ENCODE measurements at regions not wholly inside any gene's neighbourhood (a gene's known extent, or its start where the extent isn't known, plus 50 kb on each side); places are given as distances from the start of the nearest gene placed in this dataset.

DNA sequence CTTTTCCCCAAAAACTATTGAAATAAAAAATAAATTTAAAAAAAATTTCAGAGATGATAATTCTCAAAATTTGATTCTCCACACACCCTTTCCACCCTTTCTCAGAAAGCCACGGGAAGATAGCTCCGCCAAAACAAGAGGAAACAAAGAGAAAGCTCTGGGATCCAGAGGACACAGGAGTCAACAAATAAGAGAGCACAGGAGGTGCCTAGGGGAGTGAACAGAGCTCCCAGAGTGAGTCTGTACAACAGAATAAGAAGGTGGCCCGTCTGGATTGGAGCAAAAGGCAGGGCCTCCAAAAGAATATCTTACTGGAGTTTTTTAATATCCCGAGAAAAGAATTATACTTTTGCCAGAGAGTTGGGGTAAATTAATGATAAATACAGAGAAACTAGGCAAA lies 96.3 kb upstream of the DRD2 start:
- no peak overlapping the region for H3K27ac Mint-ChIP-seq
- intact Hi-C loops (cut with micrococcal nuclease), result no loop called here
- Histone ChIP-seq H3K27ac (ENCODE audit: low read length) (no peak overlapping the region), H3K4me3 (ENCODE audit: low read length) (no peak overlapping the region), H3K4me1 (ENCODE audit: control insufficient read depth, insufficient read depth, low read length) (no peaks in the 10 kb centered on the region), H3K36me3 (ENCODE audit: control insufficient read depth, insufficient read depth, low read length) (no peaks in the 10 kb centered on the region), H3K9me3 (ENCODE audit: control insufficient read depth, insufficient read depth, low read length) (no peaks in the 10 kb centered on the region), H3K27me3 (ENCODE audit: control insufficient read depth, insufficient read depth, low read length) (no peaks in the 10 kb centered on the region)
- H3K4me1 Mint-ChIP-seq, result no peaks in the 10 kb centered on the region
- peaks cover 22 to 30% of the 10 kb centered on the region in 2 donors for H3K27me3 Mint-ChIP-seq (ENCODE audit: low read depth in 2 of 2)
- no peaks in the 10 kb centered on the region for H3K36me3 Mint-ChIP-seq
- TF ChIP-seq, protein P1, sequence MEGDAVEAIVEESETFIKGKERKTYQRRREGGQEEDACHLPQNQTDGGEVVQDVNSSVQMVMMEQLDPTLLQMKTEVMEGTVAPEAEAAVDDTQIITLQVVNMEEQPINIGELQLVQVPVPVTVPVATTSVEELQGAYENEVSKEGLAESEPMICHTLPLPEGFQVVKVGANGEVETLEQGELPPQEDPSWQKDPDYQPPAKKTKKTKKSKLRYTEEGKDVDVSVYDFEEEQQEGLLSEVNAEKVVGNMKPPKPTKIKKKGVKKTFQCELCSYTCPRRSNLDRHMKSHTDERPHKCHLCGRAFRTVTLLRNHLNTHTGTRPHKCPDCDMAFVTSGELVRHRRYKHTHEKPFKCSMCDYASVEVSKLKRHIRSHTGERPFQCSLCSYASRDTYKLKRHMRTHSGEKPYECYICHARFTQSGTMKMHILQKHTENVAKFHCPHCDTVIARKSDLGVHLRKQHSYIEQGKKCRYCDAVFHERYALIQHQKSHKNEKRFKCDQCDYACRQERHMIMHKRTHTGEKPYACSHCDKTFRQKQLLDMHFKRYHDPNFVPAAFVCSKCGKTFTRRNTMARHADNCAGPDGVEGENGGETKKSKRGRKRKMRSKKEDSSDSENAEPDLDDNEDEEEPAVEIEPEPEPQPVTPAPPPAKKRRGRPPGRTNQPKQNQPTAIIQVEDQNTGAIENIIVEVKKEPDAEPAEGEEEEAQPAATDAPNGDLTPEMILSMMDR (IDR thresholded peaks at IDR 0.05), result no peak
- H3K9me3 Mint-ChIP-seq, result no peaks in the 10 kb centered on the region
- ATAC-seq, result no peak
- H3K4me3 Mint-ChIP-seq, result no peak overlapping the region
- no peak for DNase-seq
- WGBS (ENCODE audit: insufficient coverage), result 86% methylated on average over 4 of the region's 4 CpGs

GRCh38 chr11:113570906-113571305 lies 95.7 kb upstream of the DRD2 start:
- Histone ChIP-seq H3K9me3 (ENCODE audit: control insufficient read depth, insufficient read depth, low read length) (no peaks in the 10 kb centered on the region), H3K27me3 (ENCODE audit: control insufficient read depth, insufficient read depth, low read length) (no peaks in the 10 kb centered on the region), H3K4me3 (ENCODE audit: low read length) (no peak overlapping the region), H3K4me1 (ENCODE audit: control insufficient read depth, insufficient read depth, low read length) (no peaks in the 10 kb centered on the region), H3K36me3 (ENCODE audit: control insufficient read depth, insufficient read depth, low read length) (no peaks in the 10 kb centered on the region), H3K27ac (ENCODE audit: low read length) (no peak overlapping the region)
- H3K9me3 Mint-ChIP-seq, result no peaks in the 10 kb centered on the region
- no peaks in the 10 kb centered on the region for H3K36me3 Mint-ChIP-seq
- intact Hi-C loops (cut with micrococcal nuclease), result no loop called here
- H3K4me3 Mint-ChIP-seq, result no peak overlapping the region
- no peak for DNase-seq
- H3K27ac Mint-ChIP-seq, result no peak overlapping the region
- TF ChIP-seq, protein P1 (IDR thresholded peaks at IDR 0.05), result no peak
- H3K27me3 Mint-ChIP-seq (ENCODE audit: low read depth in 2 of 2), result peaks cover 23 to 24% of the 10 kb centered on the region in 2 donors
- no peaks in the 10 kb centered on the region for H3K4me1 Mint-ChIP-seq
- ATAC-seq, result no peak

DNA sequence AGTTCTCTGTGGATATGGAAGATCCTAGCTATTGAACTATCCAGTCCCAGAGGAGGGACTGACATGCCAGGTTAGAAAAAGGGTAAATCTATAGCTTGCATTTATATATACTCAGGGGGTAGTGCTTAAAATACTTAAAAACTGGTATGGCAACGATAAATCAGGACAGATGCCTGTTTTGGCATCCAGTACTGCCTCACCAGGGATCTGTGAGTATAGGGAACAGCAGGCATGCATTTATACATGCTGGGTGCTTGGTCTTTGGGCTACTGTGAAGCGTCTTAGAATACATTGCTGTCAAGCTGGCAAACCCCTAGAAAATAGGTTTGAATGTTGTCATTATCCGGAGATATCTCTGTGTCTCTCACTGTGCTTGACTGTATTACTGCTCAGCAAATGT lies 94.2 kb upstream of the DRD2 start:
- H3K27me3 ChIP-seq (ENCODE audit: control insufficient read depth, insufficient read depth, low read length), result no peaks in the 10 kb centered on the region
- Mint-ChIP-seq H3K27ac (no peak overlapping the region), H3K4me3 (no peak overlapping the region), H3K36me3 (no peaks in the 10 kb centered on the region), H3K4me1 (no peaks in the 10 kb centered on the region), H3K27me3 (ENCODE audit: low read depth in 2 of 2) (peaks cover 25 to 26% of the 10 kb centered on the region in 2 donors), H3K9me3 (no peaks in the 10 kb centered on the region)
- ATAC-seq (no peak), DNase-seq (no peak)
- H3K4me3 ChIP-seq (ENCODE audit: low read length), result no peak overlapping the region
- H3K27ac ChIP-seq (ENCODE audit: low read length), result no peak overlapping the region
- intact Hi-C loops (cut with micrococcal nuclease), result no loop called here
- TF ChIP-seq, protein P1 (IDR thresholded peaks at IDR 0.05), result no peak
- no peaks in the 10 kb centered on the region for H3K4me1 ChIP-seq (ENCODE audit: control insufficient read depth, insufficient read depth, low read length)
- WGBS (ENCODE audit: insufficient coverage), result 94% methylated on average over 3 of the region's 3 CpGs
- no peaks in the 10 kb centered on the region for H3K36me3 ChIP-seq (ENCODE audit: control insufficient read depth, insufficient read depth, low read length)
- no peaks in the 10 kb centered on the region for H3K9me3 ChIP-seq (ENCODE audit: control insufficient read depth, insufficient read depth, low read length)

DNA sequence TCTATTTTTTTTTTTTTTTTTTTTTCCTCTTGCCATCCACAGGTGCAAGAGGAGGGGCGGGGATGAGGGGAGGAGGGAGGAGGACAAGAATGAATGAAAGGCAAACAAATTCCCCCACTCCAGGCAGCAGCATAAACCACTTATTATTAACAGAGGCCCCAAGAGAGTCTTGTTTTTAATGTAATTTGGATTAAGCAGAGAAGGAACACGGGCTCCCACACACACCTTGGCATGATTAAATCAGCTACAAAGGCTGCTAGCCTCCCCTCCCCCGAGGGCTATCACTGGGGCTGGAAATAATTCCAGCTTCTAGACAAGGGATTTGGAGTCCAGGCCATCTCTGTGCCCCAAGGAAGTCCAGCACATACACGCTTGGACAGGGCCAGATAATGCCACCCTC lies 93.4 kb upstream of the DRD2 start:
- Mint-ChIP-seq H3K4me1 (no peaks in the 10 kb centered on the region), H3K9me3 (no peaks in the 10 kb centered on the region), H3K27me3 (ENCODE audit: low read depth in 2 of 2) (peaks cover 24 to 32% of the 10 kb centered on the region in 2 donors), H3K27ac (no peak overlapping the region), H3K36me3 (no peaks in the 10 kb centered on the region), H3K4me3 (no peak overlapping the region)
- no peaks in the 10 kb centered on the region for H3K4me1 ChIP-seq (ENCODE audit: control insufficient read depth, insufficient read depth, low read length)
- TF ChIP-seq, protein P1 (IDR thresholded peaks at IDR 0.05), result no peak
- H3K27me3 ChIP-seq (ENCODE audit: control insufficient read depth, insufficient read depth, low read length), result no peaks in the 10 kb centered on the region
- intact Hi-C loops (cut with micrococcal nuclease), result no loop called here
- ATAC-seq (no peak), DNase-seq (no peak)
- WGBS (ENCODE audit: insufficient coverage), result 74% methylated on average over 3 of the region's 4 CpGs
- H3K4me3 ChIP-seq (ENCODE audit: low read length), result no peak overlapping the region
- H3K36me3 ChIP-seq (ENCODE audit: control insufficient read depth, insufficient read depth, low read length), result no peaks in the 10 kb centered on the region
- no peaks in the 10 kb centered on the region for H3K9me3 ChIP-seq (ENCODE audit: control insufficient read depth, insufficient read depth, low read length)
- no peak overlapping the region for H3K27ac ChIP-seq (ENCODE audit: low read length)

All from natural killer cell (primary cell).